Retinal pigment epithelial cell (primary cell): ENCODE measurements at regions not wholly inside any gene's neighbourhood (a gene's known extent, or its start where the extent isn't known, plus 50 kb on each side); places are given as distances from the start of the nearest gene placed in this dataset.
A peak's percentile ranks its signal among the peaks of the same experiment; 100 is the strongest.

Experiments used
- DNase-seq: peaks from one replicate; pipeline ENCODE4 v3.0.0-alpha.2; 2010; ENCODE audit warnings: low read depth
- H3K4me3 ChIP-seq: 2 replicates; pipeline ENCODE4 v1.5.1; 2011; ENCODE audit warnings: mild to moderate bottlenecking, low read length, control low read depth, moderate library complexity
- TF ChIP-seq, protein P1 (sequence below): conservative IDR thresholded peaks from 2 replicates; pipeline ENCODE4 v1.5.1; 2011; ENCODE audit warnings: low read depth, low read length, control low read depth, inconsistent platforms

DNA sequence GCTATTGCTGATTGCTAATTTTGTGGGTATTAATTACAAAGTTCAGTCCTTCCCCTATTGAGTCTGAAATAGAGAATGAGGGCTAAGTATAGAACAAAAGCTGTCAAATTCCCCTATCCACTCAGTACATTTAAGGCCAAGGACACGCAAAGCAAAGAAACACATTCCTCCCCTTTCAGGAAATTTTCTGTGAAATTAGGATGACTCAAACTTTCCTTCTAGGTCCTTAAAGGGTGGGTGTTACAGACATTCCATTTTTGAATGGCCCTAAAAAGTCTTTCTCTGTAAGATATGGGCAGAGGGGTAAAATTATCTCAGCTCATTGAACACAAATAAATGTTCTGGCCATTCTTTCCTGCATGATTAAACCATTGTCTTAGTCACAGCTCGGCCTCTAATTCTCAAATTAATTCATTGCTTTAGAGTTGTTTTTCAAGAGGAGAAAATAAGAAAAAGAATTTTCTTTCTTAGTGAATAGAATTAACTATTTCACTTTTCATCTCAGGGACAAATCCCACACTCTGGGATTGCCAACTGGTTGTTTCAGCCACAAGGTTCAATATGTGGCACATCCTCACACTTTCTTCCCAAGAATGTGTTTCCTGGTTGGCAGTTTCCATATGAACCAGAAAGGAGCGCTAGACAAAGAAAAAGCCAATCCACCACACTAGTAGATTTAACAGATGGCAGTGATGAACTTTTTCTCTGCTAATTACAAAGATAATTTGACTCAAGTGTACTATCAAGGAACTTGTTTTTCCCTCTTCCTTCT is 424.1 kb downstream of the ZNF385D start:
- H3K4me3 ChIP-seq = no peak overlapping the region
- peak; percentile 12 for DNase-seq
- TF ChIP-seq, protein P1, sequence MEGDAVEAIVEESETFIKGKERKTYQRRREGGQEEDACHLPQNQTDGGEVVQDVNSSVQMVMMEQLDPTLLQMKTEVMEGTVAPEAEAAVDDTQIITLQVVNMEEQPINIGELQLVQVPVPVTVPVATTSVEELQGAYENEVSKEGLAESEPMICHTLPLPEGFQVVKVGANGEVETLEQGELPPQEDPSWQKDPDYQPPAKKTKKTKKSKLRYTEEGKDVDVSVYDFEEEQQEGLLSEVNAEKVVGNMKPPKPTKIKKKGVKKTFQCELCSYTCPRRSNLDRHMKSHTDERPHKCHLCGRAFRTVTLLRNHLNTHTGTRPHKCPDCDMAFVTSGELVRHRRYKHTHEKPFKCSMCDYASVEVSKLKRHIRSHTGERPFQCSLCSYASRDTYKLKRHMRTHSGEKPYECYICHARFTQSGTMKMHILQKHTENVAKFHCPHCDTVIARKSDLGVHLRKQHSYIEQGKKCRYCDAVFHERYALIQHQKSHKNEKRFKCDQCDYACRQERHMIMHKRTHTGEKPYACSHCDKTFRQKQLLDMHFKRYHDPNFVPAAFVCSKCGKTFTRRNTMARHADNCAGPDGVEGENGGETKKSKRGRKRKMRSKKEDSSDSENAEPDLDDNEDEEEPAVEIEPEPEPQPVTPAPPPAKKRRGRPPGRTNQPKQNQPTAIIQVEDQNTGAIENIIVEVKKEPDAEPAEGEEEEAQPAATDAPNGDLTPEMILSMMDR = no peak

DNA sequence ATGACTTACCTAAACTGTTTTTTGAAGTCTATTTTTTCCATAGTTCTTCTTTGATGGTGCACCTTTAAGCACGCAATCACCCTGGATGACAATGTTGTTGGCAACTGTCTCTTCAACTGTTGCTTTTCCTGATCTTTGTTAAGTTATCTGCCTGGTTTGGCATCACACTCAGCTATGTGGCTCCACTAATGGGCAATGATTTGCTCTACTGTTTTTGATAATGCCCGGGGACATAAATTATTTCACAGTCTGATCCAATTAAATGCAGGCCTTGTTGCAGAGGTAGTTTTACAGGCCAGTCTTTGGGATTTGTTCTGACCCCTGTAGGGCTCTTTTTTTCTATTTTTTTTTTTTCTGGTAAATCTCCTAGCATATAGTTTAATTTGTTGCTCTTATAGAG is 436.3 kb downstream of the ZNF385D start:
- TF ChIP-seq, protein P1 = no peak
- no peak for DNase-seq
- no peak overlapping the region for H3K4me3 ChIP-seq

DNA sequence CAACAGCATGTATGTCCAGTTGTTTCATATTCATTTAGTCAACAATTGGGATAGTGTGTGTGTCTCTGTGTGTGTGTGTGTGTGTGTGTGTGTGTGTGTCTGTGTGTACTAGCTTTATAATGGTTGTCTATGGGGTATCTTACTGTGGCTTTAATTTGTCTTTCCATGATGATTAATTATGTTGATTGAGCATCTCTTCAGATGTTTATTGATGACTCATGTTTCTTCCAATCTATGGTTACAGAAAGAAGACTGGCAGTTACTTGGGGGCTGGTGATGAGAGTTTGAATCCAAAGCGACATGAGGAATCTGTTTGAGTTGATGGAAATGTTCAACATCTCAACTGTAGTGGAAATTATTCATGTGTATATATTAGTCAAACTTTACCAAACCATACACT is 440.1 kb downstream of the ZNF385D start:
- TF ChIP-seq, protein P1 = no peak
- H3K4me3 ChIP-seq = no peak overlapping the region
- DNase-seq = no peak

DNA sequence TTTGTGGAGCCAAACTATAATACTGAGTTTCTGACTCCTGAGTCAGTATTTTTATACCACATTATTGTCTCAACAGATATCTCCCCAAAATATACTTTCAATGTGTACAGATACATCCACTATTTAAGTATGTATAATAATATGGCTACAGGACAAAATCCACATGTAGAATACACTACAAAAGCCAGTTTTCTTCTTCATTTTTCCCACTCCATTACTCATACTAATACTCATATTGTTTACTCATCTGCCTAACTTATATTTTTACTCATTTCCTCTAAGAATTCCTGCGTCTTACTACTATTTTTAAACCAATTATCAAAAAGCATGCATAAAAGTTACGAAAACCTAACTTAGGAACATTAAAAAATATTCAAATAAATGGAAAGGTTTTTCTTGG is 440.8 kb downstream of the ZNF385D start:
- TF ChIP-seq, protein P1 = no peak
- no peak overlapping the region for H3K4me3 ChIP-seq
- DNase-seq = no peak

DNA sequence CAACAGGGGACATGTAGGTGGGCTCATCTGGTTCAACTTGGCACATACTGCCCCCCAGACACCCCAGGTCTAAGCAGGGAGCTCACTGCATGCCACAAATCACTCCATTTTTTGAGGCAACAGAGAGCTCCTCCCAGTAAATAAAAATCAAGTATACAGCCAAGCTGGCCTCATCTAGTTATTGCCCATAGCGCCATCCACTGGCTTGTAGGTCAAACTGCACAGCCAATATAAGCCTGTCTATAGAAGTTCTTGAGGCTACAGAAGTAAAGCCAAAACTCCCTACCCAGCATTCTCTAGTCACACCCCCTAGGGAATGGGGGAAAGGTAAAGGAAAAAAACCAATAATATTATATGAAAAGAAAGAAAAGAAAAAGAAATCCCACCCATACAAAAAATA is 453.7 kb downstream of the ZNF385D start:
- no peak overlapping the region for H3K4me3 ChIP-seq
- no peak for DNase-seq
- TF ChIP-seq, protein P1 = no peak

DNA sequence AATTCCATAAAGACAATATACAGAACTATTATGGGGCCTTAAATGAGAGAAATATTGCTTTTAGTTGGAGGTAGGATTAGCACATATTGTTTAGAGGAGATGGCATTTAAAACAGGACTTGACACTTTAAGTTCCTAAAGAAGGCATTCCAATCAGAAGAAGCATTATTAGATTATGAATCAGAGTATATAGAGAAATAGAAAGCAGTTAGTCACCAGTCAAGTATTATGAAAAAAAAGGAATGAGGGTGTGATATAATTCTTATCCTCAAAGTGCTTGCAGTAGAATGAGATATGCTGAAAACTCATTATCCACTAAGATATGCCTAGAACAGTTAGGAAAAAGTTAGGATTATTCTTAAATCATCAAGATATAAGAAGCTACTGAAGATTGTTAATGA is 456.2 kb downstream of the ZNF385D start:
- H3K4me3 ChIP-seq = no peak overlapping the region
- TF ChIP-seq, protein P1 = no peak
- DNase-seq = peak; percentile 43

DNA sequence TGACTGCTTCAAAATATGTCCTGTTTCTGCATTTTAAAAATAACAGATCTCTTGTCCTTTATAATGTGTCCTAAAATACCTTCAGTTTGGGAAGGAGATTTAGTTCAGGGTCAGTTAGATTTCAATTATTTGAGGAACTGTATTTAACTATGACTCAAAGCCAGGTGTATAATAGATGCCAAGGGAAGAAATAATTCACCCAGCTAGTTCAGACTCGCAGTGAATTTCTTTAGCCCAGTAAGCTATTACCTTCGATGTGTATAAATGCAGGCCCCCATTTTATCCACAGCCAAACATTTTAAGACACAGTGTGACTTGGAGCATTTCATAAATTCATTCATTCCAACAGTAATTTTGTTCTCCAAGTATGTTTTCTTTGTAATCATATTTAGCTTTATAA is 458.0 kb downstream of the ZNF385D start:
- H3K4me3 ChIP-seq = no peak overlapping the region
- TF ChIP-seq, protein P1 = no peak
- no peak for DNase-seq
